GM19463 (cell line): ENCODE measurements at regions not wholly inside any gene's neighbourhood (a gene's known extent, or its start where the extent isn't known, plus 50 kb on each side); places are given as distances from the start of the nearest gene placed in this dataset.

ENCODE experiments used
- ATAC-seq: cut with Tn5 transposase; IDR thresholded peaks from one replicate; pipeline ENCODE4 v1.9.1; 2021; ENCODE audit warnings: mild to moderate bottlenecking, moderate library complexity; ENCODE audit not compliant: unreplicated experiment

DNA sequence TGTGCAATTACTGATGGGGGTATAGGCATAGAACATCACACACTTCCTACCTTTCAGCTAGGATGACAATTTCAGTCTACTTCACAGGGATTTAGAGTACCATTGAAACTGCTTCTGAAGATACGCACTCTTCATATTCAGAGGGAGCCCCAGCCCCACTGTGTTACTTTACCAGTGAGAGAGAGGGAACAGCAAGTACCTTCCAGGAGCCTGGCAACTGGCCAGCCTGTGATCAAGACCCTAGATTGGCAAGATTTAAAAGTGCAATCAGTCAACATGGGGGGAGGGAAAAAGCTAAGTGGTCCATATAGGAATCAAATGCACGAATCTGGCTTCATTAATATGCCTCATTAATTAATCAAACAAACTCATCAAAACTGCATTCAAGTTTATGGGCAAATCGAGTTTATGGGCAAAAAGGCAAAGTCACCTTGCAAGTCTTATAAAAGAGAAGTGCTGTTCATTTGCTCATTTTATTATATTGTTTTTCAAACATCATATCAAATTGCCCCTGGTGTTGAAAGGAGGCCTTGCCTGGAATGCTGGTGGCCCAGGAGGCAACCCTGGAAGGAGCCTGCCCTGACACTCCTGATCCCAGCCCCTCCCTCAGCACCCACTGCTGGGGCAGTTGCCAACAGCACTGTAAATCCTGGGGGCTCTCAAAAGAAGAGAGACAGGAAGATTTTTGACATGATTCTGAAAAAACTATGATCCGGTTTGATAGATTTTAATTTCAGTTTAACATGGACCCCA is 184.9 kb upstream of the DPT start:
- no peak for ATAC-seq

DNA sequence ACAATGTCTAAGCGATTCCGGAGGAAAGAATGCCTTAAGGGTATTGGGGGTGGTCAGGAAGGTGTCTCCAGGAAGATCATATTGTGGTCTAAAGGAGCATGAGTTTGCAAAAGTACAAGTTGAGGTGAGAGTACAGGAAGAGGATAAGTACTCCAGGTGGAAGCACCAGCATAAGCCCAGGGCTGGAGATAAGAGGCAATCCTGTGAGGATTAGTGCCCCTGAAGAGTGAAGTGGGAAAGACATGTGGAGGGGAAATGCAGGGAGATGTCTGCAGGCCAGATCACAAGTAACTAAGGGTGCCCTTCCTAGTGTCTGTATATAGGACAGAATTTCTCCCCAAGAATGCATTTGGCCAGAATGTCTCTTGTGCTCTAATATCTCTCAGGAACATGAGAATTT is 188.3 kb upstream of the DPT start:
- no peak for ATAC-seq

GRCh38 chr1:168917796-168918195 is 188.7 kb upstream of the ATP1B1 start:
- ATAC-seq: no peak

GRCh38 chr1:168918860-168919741 is 187.4 kb upstream of the ATP1B1 start:
- ATAC-seq: no peak

- ATAC-seq: no peak
These were observed 185.9 kb upstream of the ATP1B1 start for GRCh38 chr1:168920456-168921094.

DNA sequence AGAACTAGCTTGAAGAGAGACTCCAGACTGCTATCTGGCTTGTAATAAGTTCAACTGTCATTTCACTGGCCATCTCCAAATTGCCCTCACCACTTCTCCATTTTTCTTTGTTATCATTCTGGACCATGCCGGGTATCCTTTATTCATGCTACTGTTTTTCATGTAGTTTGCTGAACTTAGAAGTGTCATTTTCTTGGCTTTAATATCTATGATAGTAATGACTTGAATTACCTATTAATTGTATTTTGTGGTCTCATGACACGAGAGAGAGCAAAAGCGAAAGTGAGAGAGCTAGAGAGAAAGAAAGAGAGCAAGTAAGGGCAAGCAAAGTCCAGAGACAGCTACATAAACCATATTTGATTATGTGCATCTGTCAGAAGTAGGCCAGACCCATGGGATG is 184.9 kb upstream of the ATP1B1 start:
- peak; percentile 73 for ATAC-seq

- ATAC-seq: no peak
These were observed 182.9 kb upstream of the ATP1B1 start for GRCh38 chr1:168923521-168924136.

GRCh38 chr1:168924976-168925375 is 181.5 kb upstream of the ATP1B1 start:
- no peak for ATAC-seq

GRCh38 chr1:168926236-168926635 is 180.3 kb upstream of the ATP1B1 start:
- ATAC-seq: no peak

DNA sequence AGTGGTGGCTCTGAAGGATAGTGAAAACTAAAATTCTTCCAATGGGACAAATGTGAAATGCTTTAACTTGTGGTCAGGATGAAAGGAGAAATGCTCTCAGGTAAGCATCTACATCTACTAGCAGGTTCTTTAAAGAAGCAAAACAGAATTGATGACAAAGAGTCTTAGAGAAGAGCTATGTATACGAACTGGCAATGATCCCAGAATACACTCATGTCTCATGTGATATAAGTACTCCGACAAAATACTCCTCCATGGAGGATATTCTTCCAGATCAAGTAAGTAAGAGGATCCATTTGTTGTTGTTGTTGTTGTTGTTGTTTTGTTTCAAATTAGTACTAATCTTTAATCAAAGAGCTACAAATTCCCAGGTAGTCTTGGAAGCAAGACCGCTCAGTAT is 174.0 kb upstream of the ATP1B1 start:
- ATAC-seq: no peak

- ATAC-seq: no peak
These were observed 173.2 kb upstream of the ATP1B1 start for GRCh38 chr1:168933141-168933805.

GRCh38 chr1:168939110-168939946 is 167.2 kb upstream of the ATP1B1 start:
- peak; percentile 48 for ATAC-seq

- ATAC-seq: no peak
These were observed 166.6 kb upstream of the ATP1B1 start for GRCh38 chr1:168939947-168940223.

DNA sequence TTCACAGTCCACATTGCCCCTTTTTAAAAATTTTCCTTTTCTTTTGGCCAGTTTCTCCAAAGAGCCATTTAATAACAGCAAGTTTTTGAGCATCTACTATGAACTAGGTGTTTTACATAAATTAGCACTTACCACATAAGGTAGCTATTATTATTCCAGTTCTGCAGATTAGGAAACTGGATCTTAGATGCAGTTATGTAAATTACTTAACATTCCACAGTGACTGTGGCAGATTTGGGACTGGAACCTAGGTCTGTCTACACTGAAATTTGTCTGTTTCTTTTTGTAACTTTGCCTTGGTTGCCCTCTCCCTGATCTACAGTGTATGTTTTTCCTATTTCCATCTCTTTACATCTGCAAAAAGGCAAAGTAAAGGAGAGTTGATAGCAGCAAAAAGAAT is 164.8 kb upstream of the ATP1B1 start:
- ATAC-seq: no peak

DNA sequence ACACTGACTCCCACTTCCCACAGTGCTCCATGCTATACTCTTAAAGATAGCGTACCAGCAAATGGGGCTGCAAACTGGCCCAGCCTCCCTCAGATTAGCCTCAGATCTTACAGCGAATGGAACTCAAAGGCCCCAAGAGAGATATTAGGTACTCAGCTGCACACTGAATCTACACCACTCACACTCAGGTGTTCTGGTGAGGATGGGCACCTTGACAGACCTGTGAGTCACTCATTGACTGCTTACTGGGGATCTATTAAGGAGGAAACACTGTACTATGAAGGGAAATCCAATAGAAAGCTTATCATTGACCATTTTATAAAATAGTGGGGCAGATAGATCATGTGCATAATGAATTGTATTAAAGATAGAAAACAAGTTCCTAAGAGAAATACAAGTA is 164.3 kb upstream of the ATP1B1 start:
- ATAC-seq: no peak

DNA sequence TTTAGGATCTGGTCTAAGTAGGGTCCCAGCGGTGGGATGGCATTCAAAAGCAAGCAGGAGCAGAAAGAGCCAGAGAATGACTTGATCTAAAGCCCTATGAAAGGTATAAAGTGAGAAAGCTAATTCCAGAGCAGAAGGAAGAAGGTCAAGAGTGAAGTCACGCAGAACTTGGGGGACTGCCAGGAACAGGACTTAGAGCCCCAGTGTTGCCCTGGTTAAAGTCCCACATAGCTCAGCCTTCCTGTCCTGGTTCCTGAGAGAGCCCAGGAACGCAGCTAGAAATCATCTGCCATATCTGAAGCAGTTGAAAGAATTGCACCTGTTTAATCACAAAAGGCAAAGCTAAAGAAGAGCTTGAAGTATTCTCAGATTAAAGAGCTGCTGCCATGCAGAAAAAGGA is 160.6 kb upstream of the ATP1B1 start:
- no peak for ATAC-seq

DNA sequence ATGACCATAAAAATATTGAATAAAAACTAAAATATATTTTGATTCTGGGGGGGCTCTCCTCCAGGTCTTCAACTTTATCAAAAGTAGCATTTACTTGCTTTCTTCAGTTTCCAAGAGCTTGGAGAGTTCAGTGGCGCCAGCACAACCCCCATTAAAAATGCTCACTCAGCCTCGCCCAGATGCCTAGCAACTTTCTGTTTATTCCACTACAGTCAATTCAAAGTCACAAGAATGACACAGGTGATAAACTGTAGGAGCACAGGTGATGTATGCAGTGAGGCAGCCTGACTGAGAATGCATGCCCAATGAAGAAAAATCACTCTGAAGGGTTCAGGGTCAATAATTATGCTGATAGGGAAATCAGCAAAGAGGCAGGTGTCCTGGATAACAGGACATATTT is 159.4 kb upstream of the ATP1B1 start:
- no peak for ATAC-seq

DNA sequence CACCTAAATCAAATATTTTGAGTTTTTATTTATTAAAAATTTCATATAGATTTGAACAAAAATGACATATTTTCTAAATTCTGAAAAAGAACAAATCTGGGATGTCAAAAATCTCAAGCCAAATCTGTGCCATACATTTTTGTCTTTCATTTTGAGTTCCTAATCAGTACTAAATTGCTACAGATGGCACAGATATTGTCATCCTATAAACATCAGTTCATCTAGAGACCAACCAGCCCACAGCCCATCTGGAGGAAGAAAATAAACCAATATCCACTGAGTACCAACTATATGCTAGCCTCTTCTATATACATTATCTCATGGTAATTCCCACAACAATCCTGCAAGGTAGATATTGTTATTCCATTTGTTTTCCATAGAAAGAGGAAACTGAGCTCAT is 156.8 kb upstream of the ATP1B1 start:
- no peak for ATAC-seq

GRCh38 chr1:168957818-168958217 is 148.7 kb upstream of the ATP1B1 start:
- ATAC-seq: no peak
